NCI-H2081 (cell line): ENCODE measurements at regions not wholly inside any gene's neighbourhood (a gene's known extent, or its start where the extent isn't known, plus 50 kb on each side); places are given as distances from the start of the nearest gene placed in this dataset.
A peak's percentile ranks its signal among the peaks of the same experiment; 100 is the strongest.
"Not testable (repeated sequence)": the region's sequence is repeated elsewhere in the genome, so short reads cannot be mapped to it uniquely, and the experiment has no call there.

Experiments
- DNase-seq, 2 experiments: peaks; one replicate each; lab custom pipeline; 2025; lab: John Stamatoyannopoulos, UW

- peak in 1 of 2 experiments; percentile 2 for DNase-seq
Observed at GRCh38 chr4:67332627-67333026, 212.7 kb downstream of the CENPC start.

GRCh38 chr4:67328393-67328792, 216.9 kb downstream of the CENPC start:
- DNase-seq: no peak

- DNase-seq: no peak
Observed at GRCh38 chr4:67328018-67328278, 217.4 kb downstream of the CENPC start.

- peak; percentile 64 to 67 for DNase-seq
Observed at GRCh38 chr4:67327245-67328017, 217.9 kb downstream of the CENPC start.

- peak; percentile 16 to 49 for DNase-seq
Observed at GRCh38 chr4:67325791-67326190, 219.5 kb downstream of the CENPC start.

GRCh38 chr4:67320645-67321044, 224.7 kb downstream of the CENPC start:
- no peak for DNase-seq

GRCh38 chr4:67319607-67320006, 225.7 kb downstream of the CENPC start:
- DNase-seq: not testable (repeated sequence)

GRCh38 chr4:67300497-67301185, 244.7 kb downstream of the CENPC start:
- DNase-seq: not testable (repeated sequence)

GRCh38 chr4:67292636-67293035, 252.7 kb downstream of the CENPC start:
- no peak for DNase-seq

GRCh38 chr4:67292045-67292444, 253.3 kb downstream of the CENPC start:
- no peak for DNase-seq

GRCh38 chr4:67291644-67292043, 253.7 kb downstream of the CENPC start:
- no peak for DNase-seq

- peak in 1 of 2 experiments; percentile 29 for DNase-seq
Observed at GRCh38 chr4:67288964-67289363, 256.3 kb downstream of the CENPC start.

GRCh38 chr4:67286724-67287123, 258.6 kb downstream of the CENPC start:
- DNase-seq: no peak

- DNase-seq: no peak
Observed at GRCh38 chr4:67282749-67283148, 262.6 kb downstream of the CENPC start.

GRCh38 chr4:67275179-67275750, 270.0 kb downstream of the CENPC start:
- no peak for DNase-seq

GRCh38 chr4:67274671-67275070, 270.6 kb downstream of the CENPC start:
- not testable (repeated sequence) for DNase-seq

GRCh38 chr4:67273666-67274065, 271.6 kb downstream of the CENPC start:
- DNase-seq: no peak

GRCh38 chr4:67261971-67262370, 283.3 kb downstream of the CENPC start:
- DNase-seq: no peak

- DNase-seq: no peak
Observed at GRCh38 chr4:67256388-67257043, 288.8 kb downstream of the CENPC start.

- DNase-seq: no peak
Observed at GRCh38 chr4:67250131-67250896, 295.0 kb downstream of the CENPC start.

GRCh38 chr4:67236788-67237187, 308.5 kb downstream of the CENPC start:
- no peak for DNase-seq

- DNase-seq: no peak
Observed at GRCh38 chr4:67236318-67236717, 309.0 kb downstream of the CENPC start.
